ENCODE measurements at regions not wholly inside any gene's neighbourhood (a gene's known extent, or its start where the extent isn't known, plus 50 kb on each side); places are given as distances from the start of the nearest gene placed in this dataset.

DNA sequence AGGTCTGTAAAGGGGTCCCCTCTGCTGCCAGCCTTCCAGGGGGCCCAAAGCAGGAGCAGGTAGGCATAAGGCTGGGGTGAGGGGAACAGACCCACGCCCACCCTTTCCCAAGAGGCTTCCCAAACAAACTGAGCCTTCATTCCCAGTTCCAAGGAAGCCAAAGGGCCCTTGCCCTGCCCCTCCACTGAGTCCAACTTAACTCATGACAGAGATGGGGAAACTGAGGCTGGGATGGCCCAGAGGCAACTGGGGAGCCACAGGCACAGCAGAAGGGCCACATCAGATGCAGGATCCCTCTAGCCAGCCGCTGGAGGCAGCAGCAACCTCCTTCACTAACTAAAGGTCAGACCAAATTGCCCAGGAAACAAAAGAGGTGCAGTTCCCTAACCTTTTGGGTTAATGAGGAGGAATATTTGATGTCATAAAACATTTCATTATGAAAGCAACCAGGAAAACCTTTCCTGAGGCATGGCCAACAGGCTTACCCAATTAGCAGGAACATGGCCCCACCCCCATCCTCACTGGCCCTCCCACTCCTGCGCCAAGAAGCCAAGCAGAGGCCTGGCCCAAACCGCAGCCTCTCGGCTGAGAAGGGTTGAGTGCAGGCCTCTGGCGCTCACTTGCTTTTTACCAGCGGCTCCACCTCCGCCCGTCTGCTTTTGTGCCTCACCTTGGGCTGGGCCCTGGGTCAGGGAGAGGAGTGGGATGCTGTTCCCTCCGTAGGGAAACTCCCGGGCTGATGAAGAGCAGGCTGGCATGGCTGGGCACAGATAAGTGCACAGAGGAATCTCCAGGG is 293.5 kb upstream of the RTL1 start:
- DNase-seq = no peak

GRCh38 chr14:101197595-101198397 is 294.3 kb upstream of the RTL1 start:
- no peak for DNase-seq

GRCh38 chr14:101198398-101199027 is 295.0 kb upstream of the RTL1 start:
- DNase-seq = no peak

GRCh38 chr14:101199028-101199770 is 295.7 kb upstream of the RTL1 start:
- DNase-seq = no peak

DNA sequence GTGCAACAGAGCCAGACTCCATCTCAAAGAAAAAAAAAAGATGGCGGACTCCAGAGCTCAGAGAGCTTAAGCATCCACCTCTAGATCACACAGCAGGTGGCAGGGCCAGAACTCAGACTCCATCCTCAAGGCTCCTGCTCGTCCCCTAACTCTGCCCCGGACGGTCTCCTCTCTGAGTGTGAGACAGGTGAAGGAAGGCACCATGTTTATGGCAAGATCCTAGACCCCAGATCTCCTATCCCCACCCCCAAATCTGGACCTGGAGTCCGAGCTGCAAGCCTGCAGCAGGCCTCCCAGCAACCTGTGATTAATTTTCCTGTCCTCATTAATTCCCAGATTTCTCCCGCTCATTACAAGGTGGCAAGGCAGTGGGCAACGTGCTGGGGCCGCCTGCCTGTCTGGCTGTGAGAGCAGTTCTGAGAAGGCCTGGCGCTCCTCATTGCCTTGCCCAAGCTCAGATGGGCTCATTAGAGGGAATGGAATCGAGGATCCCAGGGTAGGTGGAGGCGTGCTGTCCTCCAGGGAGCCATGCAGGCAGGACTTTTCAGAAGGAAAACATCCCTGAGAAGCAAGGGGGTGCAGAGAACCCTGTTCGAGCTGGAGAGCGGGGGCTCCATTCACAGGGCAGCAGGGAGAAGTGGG is 296.6 kb upstream of the RTL1 start:
- no peak for DNase-seq

GRCh38 chr14:101200650-101201516 is 297.4 kb upstream of the RTL1 start:
- DNase-seq = no peak

GRCh38 chr14:101201535-101202151 is 298.1 kb upstream of the RTL1 start:
- DNase-seq = no peak

- no peak for DNase-seq
Observed at GRCh38 chr14:101202627-101203404, 299.3 kb upstream of the RTL1 start.

DNA sequence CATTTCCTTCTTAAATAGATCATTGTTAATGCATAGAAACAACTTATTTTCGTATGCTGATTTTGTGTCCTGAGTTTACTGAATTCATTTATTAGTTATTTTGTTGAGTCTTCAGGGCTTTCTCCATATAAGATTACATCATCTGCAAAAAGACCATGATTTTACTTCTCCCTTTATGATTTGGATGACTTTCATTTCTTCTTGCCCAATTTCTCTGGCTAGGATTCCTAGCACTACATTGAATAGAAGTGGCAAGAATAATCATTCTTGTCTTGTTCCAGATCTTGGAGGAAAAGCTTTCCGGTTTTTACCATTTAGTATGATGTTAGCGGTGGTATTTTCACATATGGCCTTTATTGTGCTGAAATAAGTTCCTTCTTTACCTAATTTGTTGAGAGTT is 303.0 kb upstream of the RTL1 start:
- no peak for DNase-seq

DNA sequence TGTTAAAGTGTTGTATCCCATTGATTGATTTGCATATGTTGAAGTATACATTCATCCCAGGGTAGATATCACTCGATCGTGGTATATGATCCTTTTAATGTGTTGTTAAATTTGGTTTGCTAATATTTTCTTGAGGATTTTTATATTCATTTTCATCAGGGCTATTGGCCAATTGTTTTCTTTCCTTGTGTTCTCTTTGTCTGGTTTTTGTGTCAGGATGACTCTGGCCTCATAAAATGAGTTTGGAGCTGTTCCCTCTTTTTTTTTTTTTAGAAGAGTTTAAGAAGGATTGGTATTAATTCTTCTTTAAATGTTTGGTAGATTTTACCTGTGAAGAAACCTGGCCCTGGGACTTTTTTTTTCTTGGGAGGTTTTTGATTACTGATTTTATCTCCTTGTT is 303.5 kb upstream of the RTL1 start:
- DNase-seq = no peak

GRCh38 chr14:101207897-101208296 is 304.4 kb upstream of the RTL1 start:
- DNase-seq = no peak

- no peak for DNase-seq
Observed at GRCh38 chr14:101209594-101209993, 306.1 kb upstream of the RTL1 start.

GRCh38 chr14:101215266-101215665 is 311.7 kb upstream of the RTL1 start:
- no peak for DNase-seq

DNA sequence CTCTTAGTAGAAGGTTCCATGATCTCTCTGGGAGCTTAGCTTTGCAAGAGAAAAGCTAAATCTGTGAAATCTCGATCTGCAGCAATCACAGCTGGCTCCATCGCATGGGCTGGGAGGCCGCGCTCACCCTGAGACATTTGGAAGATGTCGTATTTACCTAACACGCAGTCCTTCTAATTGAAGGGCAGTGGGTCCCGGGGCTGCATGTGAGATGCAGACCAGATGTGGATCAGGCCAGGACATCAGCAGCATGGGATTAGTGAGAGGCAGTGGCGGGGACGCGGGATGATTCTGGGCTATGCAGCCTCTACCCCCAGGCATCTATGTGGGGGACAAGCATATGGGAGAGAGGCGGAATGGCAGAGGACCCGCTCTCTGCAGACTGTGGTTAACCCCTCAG is 312.4 kb upstream of the RTL1 start:
- no peak for DNase-seq

- DNase-seq = no peak
Observed at GRCh38 chr14:101216366-101217079, 313.0 kb upstream of the RTL1 start.

DNA sequence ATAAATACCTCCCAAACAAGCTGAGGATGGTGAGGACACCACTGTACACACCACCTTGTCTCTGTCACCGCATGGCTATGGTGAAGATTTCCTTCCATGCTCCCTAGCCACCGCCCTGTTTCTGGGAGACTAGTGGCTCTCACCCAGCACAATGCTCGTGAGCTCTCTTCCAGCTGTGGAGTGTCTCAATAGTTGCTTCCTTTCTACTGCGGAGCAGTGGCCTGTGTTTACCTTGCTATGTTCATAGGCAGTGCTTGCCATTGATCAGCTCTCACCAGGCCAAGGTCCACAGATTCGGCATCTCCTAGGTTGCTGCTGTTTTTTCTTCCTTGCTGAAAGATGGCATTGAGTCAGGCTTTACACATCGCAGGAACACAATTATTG is 313.6 kb upstream of the RTL1 start:
- DNase-seq = no peak

GRCh38 chr14:101217616-101218371 is 314.3 kb upstream of the RTL1 start:
- no peak for DNase-seq

- no peak for DNase-seq
Observed at GRCh38 chr14:101219896-101220703, 316.6 kb upstream of the RTL1 start.
